ENCODE measurements at regions not wholly inside any gene's neighbourhood (a gene's known extent, or its start where the extent isn't known, plus 50 kb on each side); places are given as distances from the start of the nearest gene placed in this dataset.
"Not testable (repeated sequence)": the region's sequence is repeated elsewhere in the genome, so short reads cannot be mapped to it uniquely, and the experiment has no call there.

DNA sequence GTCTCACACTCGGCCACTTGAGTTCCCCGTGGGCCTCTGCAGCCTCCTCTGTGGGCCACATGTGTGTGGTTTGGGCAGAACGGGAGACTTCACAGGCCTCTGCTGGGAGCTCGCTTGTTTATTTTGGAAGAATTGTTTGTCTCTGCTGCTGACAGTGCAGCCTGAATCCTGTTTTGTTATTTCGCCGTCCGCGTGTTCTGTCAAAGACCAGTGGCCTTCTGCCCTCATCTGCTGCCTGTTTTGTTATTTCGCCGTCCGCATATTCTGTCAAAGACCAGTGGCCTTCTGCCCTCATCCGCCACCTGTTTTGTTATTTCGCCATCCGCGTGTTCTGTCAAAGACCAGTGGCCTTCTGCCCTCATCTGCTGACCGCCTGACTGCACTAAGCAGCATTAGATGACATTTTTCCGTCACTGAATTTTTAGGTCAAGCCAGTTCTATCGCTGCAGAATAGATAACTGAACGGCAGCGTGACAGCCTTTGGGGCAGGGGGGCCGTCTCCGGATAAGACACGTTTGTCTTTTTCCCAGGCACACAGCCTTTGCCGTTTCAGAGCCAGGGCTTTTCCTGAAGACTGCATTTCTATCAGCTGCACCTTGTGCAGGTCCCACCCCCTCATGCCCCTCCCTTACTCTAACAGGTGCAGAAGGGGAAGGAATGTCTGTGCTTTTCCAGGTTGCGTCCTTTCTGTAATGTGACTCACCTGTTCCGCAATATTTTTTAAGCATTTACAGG lies 158.5 kb upstream of the AFDN start:
- no peak for DNase-seq (ENCODE audit: low read depth, low spot score)
- Histone ChIP-seq H3K27me3 (ENCODE audit: control insufficient read depth, insufficient read depth, low read length) (no peaks in the 10 kb centered on the region), H3K4me1 (ENCODE audit: control insufficient read depth, insufficient read depth, low read length) (no peaks in the 10 kb centered on the region), H3K36me3 (ENCODE audit: control insufficient read depth, insufficient read depth, low read length) (no peaks in the 10 kb centered on the region), H3K27ac (ENCODE audit: low read length) (no peak overlapping the region), H3K4me3 (ENCODE audit: low read length) (no peak overlapping the region), H3K9me3 (ENCODE audit: control insufficient read depth, insufficient read depth, low read length) (no peaks in the 10 kb centered on the region)
- no CpG with 5 or more reads among the region's 26 CpGs for WGBS (ENCODE audit: insufficient coverage, insufficient read length)

DNA sequence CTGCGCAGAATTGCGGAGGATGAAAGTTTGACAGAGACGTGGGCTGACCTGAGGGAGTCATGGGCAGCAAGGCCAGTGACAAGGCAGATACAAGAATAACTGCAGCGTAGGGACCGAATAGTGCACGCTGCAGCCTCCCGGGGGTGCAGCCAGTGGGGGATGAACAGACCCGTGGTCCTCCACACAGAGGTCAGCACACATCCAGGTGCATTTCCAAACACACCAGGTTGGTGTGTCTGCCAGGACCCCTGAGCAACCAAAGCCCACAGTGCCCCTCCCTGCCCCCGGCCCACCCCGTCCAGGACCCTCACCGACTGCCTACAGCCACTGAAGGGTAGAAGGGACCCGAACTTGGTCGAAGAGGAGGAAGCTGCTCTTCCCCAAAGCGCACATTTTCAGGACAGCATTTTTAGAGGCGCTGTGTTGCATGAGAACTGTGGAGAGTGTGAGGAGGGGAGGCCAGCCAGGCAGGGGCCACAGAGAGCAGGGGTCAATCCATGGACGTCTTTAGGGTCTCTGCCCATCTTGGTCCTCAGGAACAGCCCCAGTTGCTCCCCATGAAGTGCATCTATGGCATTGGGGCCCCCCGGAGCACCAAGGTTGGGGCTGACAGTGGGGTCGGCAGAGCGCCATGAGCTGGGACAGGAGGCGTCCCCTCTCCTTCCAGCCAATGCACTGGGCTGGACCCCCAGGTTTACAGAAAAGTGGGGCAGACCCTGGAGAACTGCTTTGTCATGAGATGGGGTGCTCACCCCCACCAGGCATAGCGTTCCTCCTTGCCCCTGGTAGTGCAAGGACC lies 157.8 kb upstream of the AFDN start:
- Histone ChIP-seq H3K36me3 (ENCODE audit: control insufficient read depth, insufficient read depth, low read length) (no peaks in the 10 kb centered on the region), H3K27ac (ENCODE audit: low read length) (no peak overlapping the region), H3K27me3 (ENCODE audit: control insufficient read depth, insufficient read depth, low read length) (no peaks in the 10 kb centered on the region), H3K4me3 (ENCODE audit: low read length) (no peak overlapping the region), H3K4me1 (ENCODE audit: control insufficient read depth, insufficient read depth, low read length) (no peaks in the 10 kb centered on the region), H3K9me3 (ENCODE audit: control insufficient read depth, insufficient read depth, low read length) (no peaks in the 10 kb centered on the region)
- no CpG with 5 or more reads among the region's 21 CpGs for WGBS (ENCODE audit: insufficient coverage, insufficient read length)
- DNase-seq (ENCODE audit: low read depth, low spot score), result no peak

DNA sequence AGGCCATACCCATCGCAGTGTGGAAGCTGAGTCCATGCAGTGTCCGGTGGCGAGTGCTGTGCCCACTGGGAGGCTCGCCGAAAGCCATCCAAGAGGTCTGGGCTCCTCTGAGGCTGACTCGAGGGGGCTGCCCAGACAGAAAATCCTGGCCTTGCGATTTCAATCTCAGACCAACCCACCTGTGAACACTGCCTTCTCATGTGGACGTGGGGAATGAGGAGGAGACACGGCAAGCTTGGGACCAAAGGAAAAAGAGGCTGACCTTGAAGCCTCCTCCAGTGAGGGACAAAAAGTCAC lies 157.2 kb upstream of the AFDN start:
- Histone ChIP-seq H3K4me3 (ENCODE audit: low read length) (no peak overlapping the region), H3K27ac (ENCODE audit: low read length) (no peak overlapping the region), H3K36me3 (ENCODE audit: control insufficient read depth, insufficient read depth, low read length) (no peaks in the 10 kb centered on the region), H3K27me3 (ENCODE audit: control insufficient read depth, insufficient read depth, low read length) (no peaks in the 10 kb centered on the region), H3K4me1 (ENCODE audit: control insufficient read depth, insufficient read depth, low read length) (no peaks in the 10 kb centered on the region), H3K9me3 (ENCODE audit: control insufficient read depth, insufficient read depth, low read length) (no peaks in the 10 kb centered on the region)
- WGBS (ENCODE audit: insufficient coverage, insufficient read length), result no CpG with 5 or more reads among the region's 9 CpGs
- no peak for DNase-seq (ENCODE audit: low read depth, low spot score)

DNA sequence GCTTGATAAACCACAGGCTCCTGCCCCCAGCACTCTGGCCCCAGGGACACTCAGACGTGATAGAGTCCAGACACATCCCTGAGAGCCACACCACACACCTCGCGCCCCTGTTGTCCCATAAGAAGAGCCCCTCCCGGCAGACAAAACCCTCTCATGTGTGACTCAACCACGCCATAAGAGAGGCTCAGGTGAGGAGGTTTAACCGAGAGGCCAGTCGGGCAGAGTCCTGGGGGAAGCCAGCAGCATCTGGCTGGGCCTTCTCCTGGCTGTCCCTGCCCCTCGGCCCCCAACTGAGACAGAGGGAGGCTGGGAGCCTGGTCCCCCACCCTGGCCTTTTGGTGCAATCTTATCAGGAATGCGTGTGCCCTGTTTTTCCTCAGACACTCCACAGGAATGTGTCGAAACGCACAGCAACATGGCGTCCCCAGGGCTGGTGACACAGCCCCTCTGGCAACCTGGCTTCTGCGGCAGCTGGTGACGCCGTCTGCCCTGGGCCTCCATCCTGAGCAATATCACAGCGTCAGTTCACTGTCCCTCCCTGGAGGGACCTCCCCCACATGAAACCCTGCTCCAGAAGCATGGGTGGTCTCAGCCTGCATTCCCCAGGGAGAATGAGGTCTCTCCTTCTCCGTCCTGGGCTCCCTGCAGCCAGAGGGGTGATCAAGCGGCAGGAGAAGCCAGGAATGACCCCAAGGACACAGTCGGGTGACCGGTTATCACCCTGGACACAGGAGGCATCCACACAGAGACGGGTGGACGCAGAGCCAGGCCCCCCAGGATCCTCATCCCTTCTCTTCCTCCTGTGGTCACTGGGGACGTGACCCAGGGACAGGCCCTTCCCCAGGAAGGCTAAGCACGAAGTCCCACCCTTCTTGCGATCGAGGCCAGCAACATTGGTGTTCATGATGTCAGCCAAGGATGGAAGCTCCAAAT lies 156.6 kb upstream of the AFDN start:
- no peaks in the 10 kb centered on the region for H3K4me1 ChIP-seq (ENCODE audit: control insufficient read depth, insufficient read depth, low read length)
- no peaks in the 10 kb centered on the region for H3K27me3 ChIP-seq (ENCODE audit: control insufficient read depth, insufficient read depth, low read length)
- no peak overlapping the region for H3K27ac ChIP-seq (ENCODE audit: low read length)
- WGBS (ENCODE audit: insufficient coverage, insufficient read length), result no CpG with 5 or more reads among the region's 26 CpGs
- H3K9me3 ChIP-seq (ENCODE audit: control insufficient read depth, insufficient read depth, low read length), result no peaks in the 10 kb centered on the region
- no peak for DNase-seq (ENCODE audit: low read depth, low spot score)
- no peaks in the 10 kb centered on the region for H3K36me3 ChIP-seq (ENCODE audit: control insufficient read depth, insufficient read depth, low read length)
- no peak overlapping the region for H3K4me3 ChIP-seq (ENCODE audit: low read length)

DNA sequence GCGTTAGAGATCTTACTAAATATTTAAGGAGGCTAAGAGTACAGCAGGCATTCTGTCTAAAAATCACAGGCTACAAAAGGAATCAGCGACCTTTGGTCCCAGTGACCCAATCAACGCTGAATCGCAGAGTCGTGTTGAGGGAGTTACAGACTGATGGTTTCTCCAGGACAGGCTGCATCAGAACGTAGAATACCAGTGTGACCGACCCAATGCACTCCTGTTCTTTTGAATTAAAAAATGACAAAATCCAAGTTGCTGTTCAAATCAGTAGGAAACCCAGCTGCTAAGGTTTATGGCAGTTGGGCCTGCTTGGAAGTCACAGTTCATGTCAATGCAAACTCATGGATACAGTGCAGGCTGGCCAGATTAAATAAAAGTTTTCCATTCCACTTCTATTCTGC lies 155.8 kb upstream of the AFDN start:
- no peaks in the 10 kb centered on the region for H3K36me3 ChIP-seq (ENCODE audit: control insufficient read depth, insufficient read depth, low read length)
- H3K9me3 ChIP-seq (ENCODE audit: control insufficient read depth, insufficient read depth, low read length), result no peaks in the 10 kb centered on the region
- WGBS (ENCODE audit: insufficient coverage, insufficient read length), result no CpG with 5 or more reads among the region's 7 CpGs
- DNase-seq (ENCODE audit: low read depth, low spot score), result no peak
- H3K27me3 ChIP-seq (ENCODE audit: control insufficient read depth, insufficient read depth, low read length), result no peaks in the 10 kb centered on the region
- no peak overlapping the region for H3K27ac ChIP-seq (ENCODE audit: low read length)
- no peak overlapping the region for H3K4me3 ChIP-seq (ENCODE audit: low read length)
- no peaks in the 10 kb centered on the region for H3K4me1 ChIP-seq (ENCODE audit: control insufficient read depth, insufficient read depth, low read length)

DNA sequence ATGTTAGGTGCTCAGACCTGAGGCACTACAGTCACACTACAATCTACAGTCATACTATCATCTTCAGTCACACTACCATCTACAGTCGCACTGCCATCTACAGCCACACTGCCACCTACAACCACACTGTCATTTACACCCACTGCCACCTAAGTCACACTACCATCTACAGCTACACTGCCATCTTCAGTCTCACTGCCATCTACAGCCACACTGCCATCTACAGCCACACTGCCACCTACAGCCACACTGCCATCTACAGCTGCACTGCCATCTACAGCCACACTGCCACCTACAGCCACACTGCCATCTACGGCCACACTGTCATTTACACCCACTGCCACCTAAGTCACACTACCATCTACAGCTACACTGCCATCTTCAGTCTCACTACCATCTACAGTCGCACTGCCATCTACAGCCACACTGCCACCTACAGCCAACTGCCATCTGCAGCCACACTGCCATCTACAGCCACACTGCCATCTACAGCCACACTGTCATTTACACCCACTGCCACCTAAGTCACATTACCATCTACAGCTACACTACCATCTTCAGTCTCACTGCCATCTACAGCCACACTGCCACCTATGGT lies 155.2 kb upstream of the AFDN start:
- not testable (repeated sequence) for H3K4me1 ChIP-seq (ENCODE audit: control insufficient read depth, insufficient read depth, low read length); DNase-seq (ENCODE audit: low read depth, low spot score); H3K9me3 ChIP-seq (ENCODE audit: control insufficient read depth, insufficient read depth, low read length); H3K36me3 ChIP-seq (ENCODE audit: control insufficient read depth, insufficient read depth, low read length); H3K4me3 ChIP-seq (ENCODE audit: low read length); H3K27ac ChIP-seq (ENCODE audit: low read length); H3K27me3 ChIP-seq (ENCODE audit: control insufficient read depth, insufficient read depth, low read length)
- no CpG with 5 or more reads among the region's 3 CpGs for WGBS (ENCODE audit: insufficient coverage, insufficient read length)

DNA sequence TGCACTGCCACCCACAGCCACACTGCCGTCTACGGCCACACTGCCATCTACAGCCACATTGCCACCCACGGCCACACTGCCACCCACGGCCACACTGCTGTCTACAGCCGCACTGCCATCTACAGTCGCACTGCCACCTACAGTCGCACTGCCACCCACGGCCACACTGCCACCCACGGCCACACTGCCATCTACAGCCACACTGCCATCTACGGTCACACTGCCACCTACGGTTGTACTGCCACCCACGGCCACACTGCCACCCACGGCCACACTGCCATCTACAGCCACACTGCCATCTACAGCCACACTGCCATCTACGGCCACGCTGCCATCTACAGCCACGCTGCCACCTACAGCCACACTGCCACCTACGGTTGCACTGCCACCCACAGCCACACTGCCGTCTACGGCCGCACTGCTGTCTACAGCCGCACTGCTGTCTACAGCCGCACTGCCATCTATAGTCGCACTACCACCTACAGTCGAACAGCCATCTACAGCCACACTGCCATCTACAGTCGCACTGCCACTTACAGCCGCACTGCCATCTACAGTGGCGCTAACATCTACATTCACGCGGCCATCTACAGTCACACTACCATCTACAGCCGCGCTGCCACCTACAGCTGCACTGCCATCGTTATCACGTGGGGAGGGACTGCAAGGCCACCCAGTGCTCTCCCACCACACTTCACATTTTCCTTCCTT lies 154.6 kb upstream of the AFDN start:
- no peak for DNase-seq (ENCODE audit: low read depth, low spot score)
- WGBS (ENCODE audit: insufficient coverage, insufficient read length), result no CpG with 5 or more reads among the region's 33 CpGs
- Histone ChIP-seq H3K27me3 (ENCODE audit: control insufficient read depth, insufficient read depth, low read length) (no peaks in the 10 kb centered on the region), H3K4me1 (ENCODE audit: control insufficient read depth, insufficient read depth, low read length) (no peaks in the 10 kb centered on the region), H3K4me3 (ENCODE audit: low read length) (no peak overlapping the region), H3K36me3 (ENCODE audit: control insufficient read depth, insufficient read depth, low read length) (no peaks in the 10 kb centered on the region), H3K27ac (ENCODE audit: low read length) (no peak overlapping the region), H3K9me3 (ENCODE audit: control insufficient read depth, insufficient read depth, low read length) (no peaks in the 10 kb centered on the region)

DNA sequence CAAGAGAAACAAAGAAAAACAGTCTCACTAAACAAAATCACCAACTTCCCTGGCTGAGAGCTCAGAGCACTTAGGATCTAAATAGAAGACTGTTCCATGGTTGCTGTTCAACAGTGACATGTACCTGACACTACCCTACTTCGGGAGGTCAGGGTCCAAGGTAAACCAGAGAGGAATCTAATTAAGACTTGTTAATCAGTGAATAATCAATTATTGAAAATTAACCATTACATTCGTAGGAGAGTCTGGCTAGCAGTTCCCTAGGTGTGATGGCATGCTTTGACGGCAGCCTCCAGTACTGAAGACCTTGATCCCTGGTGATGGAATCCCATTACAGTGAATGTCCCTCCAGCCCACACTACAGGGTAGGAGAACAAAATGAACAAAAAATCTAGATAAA lies 154.0 kb upstream of the AFDN start:
- H3K9me3 ChIP-seq (ENCODE audit: control insufficient read depth, insufficient read depth, low read length), result no peaks in the 10 kb centered on the region
- no CpG with 5 or more reads among the region's 3 CpGs for WGBS (ENCODE audit: insufficient coverage, insufficient read length)
- H3K27ac ChIP-seq (ENCODE audit: low read length), result no peak overlapping the region
- no peak for DNase-seq (ENCODE audit: low read depth, low spot score)
- no peaks in the 10 kb centered on the region for H3K27me3 ChIP-seq (ENCODE audit: control insufficient read depth, insufficient read depth, low read length)
- no peak overlapping the region for H3K4me3 ChIP-seq (ENCODE audit: low read length)
- peaks cover 3% of the 10 kb centered on the region; the same call in 1 of the 2 replicates for H3K4me1 ChIP-seq (ENCODE audit: control insufficient read depth, insufficient read depth, low read length)
- no peaks in the 10 kb centered on the region for H3K36me3 ChIP-seq (ENCODE audit: control insufficient read depth, insufficient read depth, low read length)

DNA sequence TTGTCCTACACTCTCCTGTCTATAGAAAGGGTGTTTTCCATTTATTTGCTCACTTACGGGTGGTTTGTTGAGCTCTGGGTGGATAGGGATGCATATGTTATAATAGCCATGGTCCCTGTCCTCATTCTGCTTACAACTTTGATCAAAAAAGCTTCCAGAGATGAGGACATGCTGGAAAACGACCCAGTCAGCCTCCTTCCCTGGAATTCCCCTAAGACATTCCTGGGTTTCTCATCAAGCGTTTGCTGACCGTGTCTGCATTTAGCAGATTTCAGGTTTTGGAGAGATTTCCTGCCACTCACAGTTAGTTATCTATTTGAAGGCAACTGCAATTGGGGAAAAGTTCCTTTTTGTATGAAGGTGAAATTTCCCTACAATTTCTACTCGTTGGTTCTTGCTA lies 152.8 kb upstream of the AFDN start:
- no CpG with 5 or more reads among the region's 5 CpGs for WGBS (ENCODE audit: insufficient coverage, insufficient read length)
- no peak for DNase-seq (ENCODE audit: low read depth, low spot score)
- H3K9me3 ChIP-seq (ENCODE audit: control insufficient read depth, insufficient read depth, low read length), result no peaks in the 10 kb centered on the region

More for the DNA sequence above, 152.8 kb upstream of the AFDN start:
- H3K36me3 ChIP-seq (ENCODE audit: control insufficient read depth, insufficient read depth, low read length), result no peaks in the 10 kb centered on the region
- peaks cover 3% of the 10 kb centered on the region; the same call in 1 of the 2 replicates for H3K4me1 ChIP-seq (ENCODE audit: control insufficient read depth, insufficient read depth, low read length)
- no peaks in the 10 kb centered on the region for H3K27me3 ChIP-seq (ENCODE audit: control insufficient read depth, insufficient read depth, low read length)
- H3K4me3 ChIP-seq (ENCODE audit: low read length), result no peak overlapping the region
- H3K27ac ChIP-seq (ENCODE audit: low read length), result no peak overlapping the region

Measured in iPS DF 6.9 (cell line).